Cardiac muscle cell (in vitro differentiated cells and primary cell): ENCODE measurements at regions not wholly inside any gene's neighbourhood (a gene's known extent, or its start where the extent isn't known, plus 50 kb on each side); places are given as distances from the start of the nearest gene placed in this dataset.

Source experiments
- DNase-seq, 2 donors: peaks; one replicate each; pipeline versions ENCODE4 v3.0.0 to v3.0.0-alpha.2; 2010 to 2017; ENCODE audit warnings: low read depth in 1 of 2, low spot score in 1 of 2
- H3K27ac ChIP-seq: fragments of 200-600 bp; sonication (generic); 2 replicates; pipeline ENCODE4 v1.5.1; 2016
- H3K27me3 ChIP-seq: fragments of 200-600 bp; sonication (generic); 2 replicates; pipeline ENCODE4 v1.6.0; 2016; ENCODE audit warnings: control low read depth
- H3K36me3 ChIP-seq: fragments of 200-600 bp; sonication (generic); 2 replicates; pipeline ENCODE4 v1.5.1; 2016; ENCODE audit warnings: control low read depth
- H3K4me1 ChIP-seq: fragments of 200-600 bp; sonication (generic); 2 replicates; pipeline ENCODE4 v1.8.1; 2017; ENCODE audit warnings: low read depth, mild to moderate bottlenecking, mixed run types
- H3K4me3 ChIP-seq: fragments of 200-600 bp; sonication (generic); 2 replicates; pipeline ENCODE4 v1.5.1; 2016; ENCODE audit warnings: mild to moderate bottlenecking
- H3K9me3 ChIP-seq: fragments of 200-600 bp; sonication (generic); 2 replicates; pipeline ENCODE4 v1.5.1; 2017; ENCODE audit warnings: low read depth, mild to moderate bottlenecking, control low read depth
- TF ChIP-seq, protein P1 (sequence below): IDR thresholded peaks from 2 replicates; pipeline ENCODE4 v1.5.1; 2012; ENCODE audit warnings: low read depth, mild to moderate bottlenecking, low read length

DNA sequence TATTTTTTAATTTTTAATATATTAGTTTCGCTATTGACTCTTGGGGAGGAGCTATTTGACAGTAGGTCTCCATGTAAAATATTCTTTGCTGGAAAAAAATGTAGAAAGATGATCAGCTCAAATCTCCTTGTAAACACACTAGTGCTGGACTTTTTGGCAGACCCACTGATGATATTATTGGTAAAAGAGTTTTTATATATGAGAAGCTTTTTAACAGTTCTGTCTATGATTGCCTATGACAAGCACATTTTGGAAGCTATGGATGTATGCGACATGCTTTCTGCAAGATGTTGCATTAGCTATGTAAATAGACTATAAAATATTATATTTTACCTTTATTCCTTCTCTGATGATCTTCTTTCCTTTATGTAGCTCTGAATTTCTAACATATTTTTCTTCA is 928.5 kb downstream of the DNAJB9 start:
- TF ChIP-seq, protein P1, sequence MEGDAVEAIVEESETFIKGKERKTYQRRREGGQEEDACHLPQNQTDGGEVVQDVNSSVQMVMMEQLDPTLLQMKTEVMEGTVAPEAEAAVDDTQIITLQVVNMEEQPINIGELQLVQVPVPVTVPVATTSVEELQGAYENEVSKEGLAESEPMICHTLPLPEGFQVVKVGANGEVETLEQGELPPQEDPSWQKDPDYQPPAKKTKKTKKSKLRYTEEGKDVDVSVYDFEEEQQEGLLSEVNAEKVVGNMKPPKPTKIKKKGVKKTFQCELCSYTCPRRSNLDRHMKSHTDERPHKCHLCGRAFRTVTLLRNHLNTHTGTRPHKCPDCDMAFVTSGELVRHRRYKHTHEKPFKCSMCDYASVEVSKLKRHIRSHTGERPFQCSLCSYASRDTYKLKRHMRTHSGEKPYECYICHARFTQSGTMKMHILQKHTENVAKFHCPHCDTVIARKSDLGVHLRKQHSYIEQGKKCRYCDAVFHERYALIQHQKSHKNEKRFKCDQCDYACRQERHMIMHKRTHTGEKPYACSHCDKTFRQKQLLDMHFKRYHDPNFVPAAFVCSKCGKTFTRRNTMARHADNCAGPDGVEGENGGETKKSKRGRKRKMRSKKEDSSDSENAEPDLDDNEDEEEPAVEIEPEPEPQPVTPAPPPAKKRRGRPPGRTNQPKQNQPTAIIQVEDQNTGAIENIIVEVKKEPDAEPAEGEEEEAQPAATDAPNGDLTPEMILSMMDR, result no peak
- H3K27me3 ChIP-seq, result no peaks in the 10 kb centered on the region
- no peak overlapping the region for H3K4me3 ChIP-seq
- H3K36me3 ChIP-seq, result no peaks in the 10 kb centered on the region
- H3K27ac ChIP-seq, result no peak overlapping the region
- no peaks in the 10 kb centered on the region for H3K4me1 ChIP-seq
- DNase-seq, result no peak
- no peaks in the 10 kb centered on the region for H3K9me3 ChIP-seq

DNA sequence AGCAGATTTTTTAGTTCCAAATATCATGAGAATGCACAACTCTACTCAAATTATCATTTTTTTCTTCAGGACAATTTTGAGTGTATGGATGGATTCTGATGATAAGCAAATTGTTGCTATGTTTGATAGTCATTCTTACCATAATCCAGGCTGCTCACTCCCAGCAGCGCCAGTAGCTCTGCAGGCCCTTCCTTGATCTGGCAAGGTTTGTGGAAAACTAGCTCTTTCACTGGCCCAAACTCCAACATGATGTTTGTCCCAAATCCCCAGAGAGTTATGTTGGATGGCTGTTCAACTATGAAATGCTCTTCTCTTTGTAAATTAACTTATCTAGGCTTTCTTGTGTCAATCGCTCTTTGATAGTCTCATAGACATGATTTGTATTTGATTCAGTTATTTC is 933.7 kb downstream of the DNAJB9 start:
- TF ChIP-seq, protein P1, result no peak
- Histone ChIP-seq H3K4me3 (no peak overlapping the region), H3K27ac (no peak overlapping the region), H3K36me3 (no peaks in the 10 kb centered on the region), H3K9me3 (no peaks in the 10 kb centered on the region), H3K4me1 (no peaks in the 10 kb centered on the region), H3K27me3 (no peaks in the 10 kb centered on the region)
- no peak for DNase-seq

DNA sequence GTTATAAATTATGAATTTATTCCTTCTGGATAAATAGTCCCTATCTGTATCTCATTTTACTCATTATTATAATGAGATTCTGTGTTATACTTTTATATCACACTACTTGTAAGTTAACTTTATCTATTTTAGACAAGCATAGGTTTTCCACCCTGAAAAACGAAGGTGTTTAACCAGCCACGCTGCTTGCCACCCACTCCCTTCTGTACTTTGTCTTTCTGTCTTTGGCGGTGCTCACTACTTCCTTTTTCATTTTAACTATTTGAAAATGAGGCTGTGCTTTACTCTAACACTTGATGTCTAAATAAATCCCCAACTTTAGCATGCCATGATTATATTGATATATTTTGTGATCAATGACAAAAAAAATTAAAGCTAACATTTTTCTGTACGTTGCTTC is 952.9 kb downstream of the DNAJB9 start:
- Histone ChIP-seq H3K27ac (no peak overlapping the region), H3K36me3 (no peaks in the 10 kb centered on the region), H3K4me1 (no peaks in the 10 kb centered on the region), H3K9me3 (no peaks in the 10 kb centered on the region), H3K27me3 (no peaks in the 10 kb centered on the region), H3K4me3 (no peak overlapping the region)
- TF ChIP-seq, protein P1, result no peak
- DNase-seq, result no peak

DNA sequence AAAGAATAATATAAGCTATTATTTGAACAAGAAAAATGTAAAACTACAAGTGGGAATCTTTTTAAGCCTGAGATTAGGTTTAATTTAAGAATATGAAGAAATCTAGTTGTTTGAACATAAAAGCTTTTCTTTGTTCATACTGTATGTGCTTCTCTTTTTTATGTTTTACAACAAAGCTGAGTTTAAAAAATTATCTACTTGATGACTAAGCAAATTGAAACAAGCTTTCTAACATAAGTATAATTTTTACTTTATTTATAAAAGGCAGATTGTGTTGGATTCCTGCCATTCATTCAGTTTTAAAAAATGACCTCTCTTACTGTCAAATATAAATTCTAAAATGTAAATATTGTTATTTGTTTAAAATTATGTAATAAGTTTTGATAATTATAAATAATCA is 958.2 kb downstream of the DNAJB9 start:
- Histone ChIP-seq H3K4me1 (no peaks in the 10 kb centered on the region), H3K27ac (no peak overlapping the region), H3K36me3 (no peaks in the 10 kb centered on the region), H3K4me3 (no peak overlapping the region), H3K9me3 (no peaks in the 10 kb centered on the region), H3K27me3 (no peaks in the 10 kb centered on the region)
- DNase-seq, result no peak
- TF ChIP-seq, protein P1, result no peak

DNA sequence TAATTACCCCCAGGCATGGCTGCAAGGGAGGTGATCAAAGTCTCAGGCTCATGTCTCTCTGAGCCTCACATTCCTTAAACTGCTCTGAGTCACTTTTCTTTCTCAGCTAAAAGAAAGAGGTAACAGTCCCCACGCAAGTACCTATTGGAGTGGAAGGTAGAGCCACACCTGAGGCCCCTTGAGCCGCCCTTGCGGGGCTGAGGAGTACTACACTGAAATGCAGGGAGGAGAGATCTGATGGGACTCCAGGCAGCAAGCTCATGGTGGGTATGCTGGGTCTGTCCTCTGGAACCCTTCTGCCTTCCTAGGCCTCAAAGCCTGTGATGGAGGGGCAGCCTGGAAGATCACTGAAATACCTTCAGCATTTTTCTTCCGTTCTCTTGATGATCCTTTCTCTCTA is 960.0 kb downstream of the DNAJB9 start:
- Histone ChIP-seq H3K4me1 (no peaks in the 10 kb centered on the region), H3K27me3 (no peaks in the 10 kb centered on the region), H3K9me3 (no peaks in the 10 kb centered on the region), H3K27ac (no peak overlapping the region), H3K4me3 (no peak overlapping the region), H3K36me3 (no peaks in the 10 kb centered on the region)
- TF ChIP-seq, protein P1, result no peak
- no peak for DNase-seq
